Thyroid gland (tissue), 4 donors: ENCODE measurements at regions not wholly inside any gene's neighbourhood (a gene's known extent, or its start where the extent isn't known, plus 50 kb on each side); places are given as distances from the start of the nearest gene placed in this dataset.

Experiments
- DNase-seq, 2 donors: peaks; one replicate each; pipeline ENCODE4 v3.0.0-alpha.2; 2019
- H3K27ac ChIP-seq, 3 donors: fragments of 200-600 bp; sonication (generic); 1 replicate in 2 of 3; 2 replicates in 1 of 3; pipeline ENCODE4 v1.5.1; 2016 to 2019; ENCODE audit warnings: mild to moderate bottlenecking in 1 of 3, moderate library complexity in 1 of 3
- H3K27me3 ChIP-seq: fragments of 200-600 bp; sonication (generic); one replicate; pipeline ENCODE4 v1.5.1; 2019
- H3K36me3 ChIP-seq, 2 donors: fragments of 200-600 bp; sonication (generic); one replicate each; pipeline ENCODE4 v1.5.1; 2016 to 2019
- H3K4me1 ChIP-seq, 2 donors: fragments of 200-600 bp; sonication (generic); one replicate each; pipeline ENCODE4 v1.5.1; 2017 to 2019
- H3K4me3 ChIP-seq, 3 donors: fragments of 200-600 bp; sonication (generic); replicated peaks in 1 of 3; 1 replicate in 2 of 3; 2 replicates in 1 of 3; pipeline ENCODE4 v1.5.1; 2016; ENCODE audit warnings: mild to moderate bottlenecking in 1 of 3
- H3K9me3 ChIP-seq: fragments of 200-600 bp; sonication (generic); one replicate; pipeline ENCODE4 v1.5.1; 2017
- POLR2A ChIP-seq, 2 donors: fragments of 450-650 bp; IDR thresholded peaks; one replicate each; pipeline ENCODE4 v1.6.1; 2017; ENCODE audit warnings: antibody characterized with exemption in 2 of 2, mild to moderate bottlenecking in 2 of 2, moderate library complexity in 1 of 2
- WGBS, 2 donors: methylation state at CpG; one replicate each; pipeline ENCODE4 v1.1.5; 2017; 5-methylcytosine and 5-hydroxymethylcytosine counted together
- intact Hi-C: fragments of 100-400 bp; cut with DNase I; formaldehyde crosslinking; loops from one replicate; pipeline ENCODE4 v1.15.1; 2023
- TF ChIP-seq, protein P1 (sequence below), 6 experiments: fragments of 200-600 bp in 3 of 6; fragments of 450-650 bp in 3 of 6; sonication (generic) in 3 of 6; IDR thresholded peaks; one replicate each; pipeline ENCODE4 v1.5.1; 2016 to 2019; ENCODE audit warnings: antibody characterized with exemption in 6 of 6, mild to moderate bottlenecking in 2 of 6, inconsistent platforms in 1 of 6, moderate library complexity in 1 of 6

DNA sequence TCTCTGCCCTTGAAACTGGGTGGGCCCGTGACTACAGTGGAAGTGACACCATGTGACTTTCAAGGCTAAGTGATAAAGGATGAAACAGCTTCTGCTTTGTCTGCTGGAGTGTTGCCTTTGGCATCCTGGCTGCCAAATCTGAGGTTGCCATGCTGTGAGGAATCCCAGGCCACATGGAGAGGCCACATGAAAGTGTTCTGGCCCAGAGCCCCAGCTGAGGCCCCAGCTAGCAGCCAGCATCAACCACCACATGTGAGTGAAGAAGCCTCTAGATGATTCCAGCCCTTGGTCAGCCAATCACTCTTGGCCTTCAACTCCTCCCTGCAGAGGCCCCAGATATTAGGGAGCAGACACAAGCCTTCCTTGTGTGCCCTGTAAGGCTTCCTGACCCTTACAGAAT lies 94.4 kb upstream of the BCOR start:
- intact Hi-C loops = no loop called here
- no peak for TF ChIP-seq POLR2A (IDR thresholded peaks at IDR 0.05)
- TF ChIP-seq, protein P1, sequence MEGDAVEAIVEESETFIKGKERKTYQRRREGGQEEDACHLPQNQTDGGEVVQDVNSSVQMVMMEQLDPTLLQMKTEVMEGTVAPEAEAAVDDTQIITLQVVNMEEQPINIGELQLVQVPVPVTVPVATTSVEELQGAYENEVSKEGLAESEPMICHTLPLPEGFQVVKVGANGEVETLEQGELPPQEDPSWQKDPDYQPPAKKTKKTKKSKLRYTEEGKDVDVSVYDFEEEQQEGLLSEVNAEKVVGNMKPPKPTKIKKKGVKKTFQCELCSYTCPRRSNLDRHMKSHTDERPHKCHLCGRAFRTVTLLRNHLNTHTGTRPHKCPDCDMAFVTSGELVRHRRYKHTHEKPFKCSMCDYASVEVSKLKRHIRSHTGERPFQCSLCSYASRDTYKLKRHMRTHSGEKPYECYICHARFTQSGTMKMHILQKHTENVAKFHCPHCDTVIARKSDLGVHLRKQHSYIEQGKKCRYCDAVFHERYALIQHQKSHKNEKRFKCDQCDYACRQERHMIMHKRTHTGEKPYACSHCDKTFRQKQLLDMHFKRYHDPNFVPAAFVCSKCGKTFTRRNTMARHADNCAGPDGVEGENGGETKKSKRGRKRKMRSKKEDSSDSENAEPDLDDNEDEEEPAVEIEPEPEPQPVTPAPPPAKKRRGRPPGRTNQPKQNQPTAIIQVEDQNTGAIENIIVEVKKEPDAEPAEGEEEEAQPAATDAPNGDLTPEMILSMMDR (IDR thresholded peaks at IDR 0.05) = no peak

GRCh38 chrX:40189637-40190036 lies 91.9 kb upstream of the BCOR start:
- no peaks in the 10 kb centered on the region for H3K27me3 ChIP-seq
- H3K4me1 ChIP-seq = no peaks in the 10 kb centered on the region
- DNase-seq = no peak
- H3K4me3 ChIP-seq = no peak overlapping the region
- intact Hi-C loops = no loop called here
- no peak for TF ChIP-seq POLR2A (IDR thresholded peaks at IDR 0.05)
- TF ChIP-seq, protein P1 (IDR thresholded peaks at IDR 0.05) = no peak
- H3K27ac ChIP-seq = no peak overlapping the region
- WGBS, 2 donors = 83 to 91% methylated on average over 2 to 4 of the region's 4 CpGs
- no peaks in the 10 kb centered on the region for H3K9me3 ChIP-seq
- no peaks in the 10 kb centered on the region for H3K36me3 ChIP-seq

More for the DNA sequence above, 94.4 kb upstream of the BCOR start:
- H3K36me3 ChIP-seq = no peaks in the 10 kb centered on the region
- H3K27me3 ChIP-seq = no peaks in the 10 kb centered on the region
- no peak overlapping the region for H3K27ac ChIP-seq
- H3K4me3 ChIP-seq = no peak overlapping the region
- no peak for DNase-seq
- H3K4me1 ChIP-seq = no peaks in the 10 kb centered on the region
- H3K9me3 ChIP-seq = no peaks in the 10 kb centered on the region
- WGBS, 2 donors = no CpG with 5 or more reads among the region's 1 CpG

DNA sequence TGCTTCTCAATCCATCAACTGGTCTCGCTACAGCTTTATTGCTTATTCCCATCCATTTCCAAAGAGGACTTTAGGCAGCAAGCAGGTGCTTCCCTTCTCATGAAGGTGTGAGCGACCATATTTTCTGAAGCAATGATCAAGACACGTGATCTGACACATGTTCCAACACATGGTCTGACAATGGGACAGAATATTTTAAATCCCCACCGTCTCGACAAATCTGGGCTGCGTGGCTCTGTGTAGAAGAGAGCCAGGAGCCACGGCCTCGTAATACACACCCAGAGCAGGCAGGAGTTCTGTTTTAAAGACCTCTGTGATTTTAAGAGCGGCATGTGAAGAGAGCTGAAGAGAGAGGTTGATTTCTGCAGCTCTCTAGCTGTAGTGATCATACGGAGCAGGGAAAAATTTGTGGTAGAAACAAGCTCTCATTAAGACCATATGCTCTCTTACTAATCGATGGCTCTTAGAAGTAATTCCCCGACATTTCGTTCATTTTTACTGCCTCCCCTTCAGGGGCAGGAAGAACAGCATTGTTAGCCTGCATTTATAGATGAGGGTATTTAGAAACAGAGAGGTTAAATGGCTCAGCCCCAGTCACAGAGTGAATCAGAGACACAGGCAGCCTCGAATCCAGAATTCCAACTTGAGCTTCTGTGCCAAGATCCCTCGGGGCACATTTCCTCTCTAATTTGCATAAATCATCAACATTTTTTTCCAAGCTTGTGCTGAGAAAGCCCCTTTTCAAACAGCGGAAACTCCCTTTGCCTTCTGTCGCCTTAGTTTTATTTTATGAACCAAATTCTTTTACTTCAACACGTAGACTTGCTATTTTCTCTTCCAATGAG lies 91.0 kb upstream of the BCOR start:
- intact Hi-C loops = no loop called here
- H3K4me1 ChIP-seq = no peaks in the 10 kb centered on the region
- 45 to 46% methylated on average over 16 to 18 of the region's 18 CpGs for WGBS, 2 donors
- TF ChIP-seq, protein P1 (IDR thresholded peaks at IDR 0.05) = no peak
- no peak for TF ChIP-seq POLR2A (IDR thresholded peaks at IDR 0.05)
- DNase-seq = no peak
- H3K36me3 ChIP-seq = no peaks in the 10 kb centered on the region
- H3K27me3 ChIP-seq = no peaks in the 10 kb centered on the region
- H3K9me3 ChIP-seq = no peaks in the 10 kb centered on the region
- no peak overlapping the region for H3K27ac ChIP-seq
- no peak overlapping the region for H3K4me3 ChIP-seq

- no peaks in the 10 kb centered on the region for H3K9me3 ChIP-seq
- no peak for TF ChIP-seq POLR2A (IDR thresholded peaks at IDR 0.05)
- TF ChIP-seq, protein P1 (IDR thresholded peaks at IDR 0.05) = no peak
- no peaks in the 10 kb centered on the region for H3K4me1 ChIP-seq
- no peak overlapping the region for H3K4me3 ChIP-seq
- H3K27me3 ChIP-seq = no peaks in the 10 kb centered on the region
- DNase-seq = no peak
- intact Hi-C loops = no loop called here
- no peaks in the 10 kb centered on the region for H3K36me3 ChIP-seq
- H3K27ac ChIP-seq = no peak overlapping the region
- WGBS, 2 donors = 97% methylated on average over 4 of the region's 4 CpGs
Measured at GRCh38 chrX:40184968-40185367, 87.2 kb upstream of the BCOR start.

- H3K36me3 ChIP-seq = no peaks in the 10 kb centered on the region
- WGBS, 2 donors = 60 to 69% methylated on average over 2 of the region's 2 CpGs
- H3K4me3 ChIP-seq = no peak overlapping the region
- H3K27ac ChIP-seq = no peak overlapping the region
- no peaks in the 10 kb centered on the region for H3K27me3 ChIP-seq
- no peaks in the 10 kb centered on the region for H3K9me3 ChIP-seq
- no peak for DNase-seq
- intact Hi-C loops = no loop called here
- TF ChIP-seq POLR2A (IDR thresholded peaks at IDR 0.05) = no peak
- TF ChIP-seq, protein P1 (IDR thresholded peaks at IDR 0.05) = no peak
- no peaks in the 10 kb centered on the region for H3K4me1 ChIP-seq
Measured at GRCh38 chrX:40182615-40183014, 84.9 kb upstream of the BCOR start.
